B cell (primary cell): ENCODE measurements at regions not wholly inside any gene's neighbourhood (a gene's known extent, or its start where the extent isn't known, plus 50 kb on each side); places are given as distances from the start of the nearest gene placed in this dataset.

Experiments
- ATAC-seq: fragments of 200-7000 bp; cut with Tn5 transposase; one replicate; pipeline ENCODE4 v1.10.0; 2021; ENCODE audit warnings: low read depth, mild to moderate bottlenecking, moderate number of reproducible peaks, moderate library complexity
- CTCF ChIA-PET: fragments of 350-600 bp; sonication (Branson Sonifier 250); formaldehyde crosslinking; loops from one replicate; lab custom pipeline; 2021; ENCODE audit warnings: antibody characterized with exemption, inconsistent platforms; lab: Charles Lee
- POLR2A ChIA-PET: fragments of 350-600 bp; sonication (Branson Sonifier 250); formaldehyde crosslinking; loops from one replicate; lab custom pipeline; 2021; ENCODE audit warnings: antibody characterized with exemption; lab: Charles Lee
- DNase-seq: peaks from one replicate; pipeline ENCODE4 v3.0.0; 2013
- H2AFZ ChIP-seq: 2 replicates; pipeline ENCODE4 v1.6.1; 2012; ENCODE audit warnings: mild to moderate bottlenecking, low read depth, low read length; ENCODE audit not compliant: insufficient read depth, poor library complexity, severe bottlenecking
- H3K27ac ChIP-seq, 2 donors: 1 replicate in 1 of 2; 2 replicates in 1 of 2; pipeline ENCODE4 v1.5.1; 2012 to 2013; ENCODE audit warnings: low read length in 2 of 2, mild to moderate bottlenecking in 2 of 2, moderate library complexity in 1 of 2
- H3K27me3 ChIP-seq, 4 experiments: fragments of 200-600 bp in 1 of 4; sonication (generic) in 1 of 4; replicated peaks in 1 of 4; 1 replicate in 2 of 4; 2 replicates in 2 of 4; pipeline versions ENCODE4 v1.6.1 to v1.7.0; 2013 to 2016; ENCODE audit warnings: low read length in 3 of 4, mild to moderate bottlenecking in 2 of 4, mixed read lengths in 1 of 4, moderate library complexity in 1 of 4; ENCODE audit not compliant: insufficient read depth in 4 of 4, control insufficient read depth in 3 of 4; ENCODE audit errors: control extremely low read depth in 1 of 4
- H3K36me3 ChIP-seq, 2 experiments: replicated peaks in 1 of 2; 1 replicate in 1 of 2; 2 replicates in 1 of 2; pipeline versions ENCODE4 v1.6.1 to v1.7.1; 2013; ENCODE audit warnings: low read length in 1 of 2; ENCODE audit not compliant: insufficient read depth in 2 of 2, control insufficient read depth in 1 of 2; ENCODE audit errors: control extremely low read depth in 1 of 2, extremely low read depth in 1 of 2
- H3K4me1 ChIP-seq, 2 donors: fragments of 200-600 bp in 1 of 2; sonication (generic) in 1 of 2; 1 replicate in 1 of 2; 2 replicates in 1 of 2; pipeline versions ENCODE4 v1.5.1 to v1.6.1; 2013 to 2017; ENCODE audit warnings: low read length in 2 of 2; ENCODE audit not compliant: control insufficient read depth in 2 of 2, insufficient read depth in 2 of 2
- H3K4me2 ChIP-seq: replicated peaks from 2 replicates; pipeline ENCODE3; 2012; ENCODE audit warnings: mild to moderate bottlenecking, low read depth, low read length; ENCODE audit not compliant: poor library complexity, severe bottlenecking
- H3K4me3 ChIP-seq, 5 experiments: fragments of 200-600 bp in 1 of 5; sonication (generic) in 1 of 5; 1 replicate in 3 of 5; 2 replicates in 2 of 5; pipeline versions ENCODE4 v1.5.1 to v1.7.0; 2011 to 2016; ENCODE audit warnings: low read length in 4 of 5, mild to moderate bottlenecking in 4 of 5, low read depth in 2 of 5, control low read depth in 1 of 5, moderate library complexity in 1 of 5; ENCODE audit not compliant: insufficient read depth in 1 of 5; ENCODE audit errors: control extremely low read depth in 1 of 5, extremely low read depth in 1 of 5
- H3K79me2 ChIP-seq: fragments of 200-600 bp; sonication (generic); one replicate; pipeline ENCODE4 v1.6.0; 2016; ENCODE audit warnings: low read length; ENCODE audit not compliant: control insufficient read depth, insufficient read depth
- H3K9ac ChIP-seq: fragments of 200-600 bp; sonication (generic); 2 replicates; pipeline ENCODE4 v1.6.1; 2017; ENCODE audit warnings: mild to moderate bottlenecking, low read length, moderate library complexity
- H3K9me3 ChIP-seq, 3 donors: one replicate each; pipeline versions ENCODE4 v1.6.1 to v1.7.1; 2013; ENCODE audit warnings: low read length in 2 of 3; ENCODE audit not compliant: control insufficient read depth in 2 of 3, insufficient read depth in 1 of 3; ENCODE audit errors: control extremely low read depth in 1 of 3
- H4K20me1 ChIP-seq: 2 replicates; pipeline ENCODE4 v1.6.0; 2012; ENCODE audit warnings: mild to moderate bottlenecking, low read length; ENCODE audit not compliant: insufficient read depth, control insufficient read depth, poor library complexity, severe bottlenecking
- H3K27ac Mint-ChIP-seq: one replicate; pipeline ENCODE4 v1.8.0; 2021; ENCODE audit warnings: mixed read lengths
- H3K27me3 Mint-ChIP-seq: one replicate; pipeline ENCODE4 v1.8.0; 2021; ENCODE audit warnings: mixed read lengths
- H3K4me1 Mint-ChIP-seq: one replicate; pipeline ENCODE4 v1.8.0; 2021; ENCODE audit warnings: mixed read lengths
- H3K4me3 Mint-ChIP-seq: one replicate; pipeline ENCODE4 v1.8.0; 2021; ENCODE audit warnings: mixed read lengths
- H3K9me3 Mint-ChIP-seq: one replicate; pipeline ENCODE4 v1.8.0; 2022; ENCODE audit warnings: mixed read lengths; ENCODE audit not compliant: insufficient read depth
- CTCF ChIP-seq: fragments of 200-600 bp; IDR thresholded peaks from one replicate; pipeline ENCODE4 v1.8.0; 2022; ENCODE audit warnings: antibody characterized with exemption, mild to moderate bottlenecking
- EZH2 ChIP-seq: IDR thresholded peaks from 2 replicates; pipeline ENCODE4 v1.6.1; 2012; ENCODE audit warnings: borderline replicate concordance, low read depth, mild to moderate bottlenecking, moderate library complexity, low read length; ENCODE audit not compliant: insufficient read depth, poor library complexity, severe bottlenecking
- WGBS: methylation state at CpG from one replicate; pipeline ENCODE4 v1.1.5; 2013; ENCODE audit warnings: missing lambda C conversion rate; ENCODE audit not compliant: insufficient coverage; 5-methylcytosine and 5-hydroxymethylcytosine counted together
- intact Hi-C: fragments of 100-400 bp; cut with micrococcal nuclease; formaldehyde crosslinking; loops from one replicate; pipeline ENCODE4 v1.10.0; 2022

- ChIA-PET CTCF (no interaction called here), POLR2A (no interaction called here)
- 63% methylated on average over 1 of the region's 4 CpGs for WGBS
- Histone ChIP-seq H3K27me3 (peaks cover 0 to 3% (median 0%) of the 10 kb centered on the region in 4 experiments), H3K9me3 (no peaks in the 10 kb centered on the region), H3K4me2 (no peak overlapping the region), H3K4me1 (no peaks in the 10 kb centered on the region), H3K36me3 (no peaks in the 10 kb centered on the region), H3K4me3 (no peak overlapping the region), H3K27ac (no peak overlapping the region), H4K20me1 (no peaks in the 10 kb centered on the region), H2AFZ (no peak overlapping the region), H3K9ac (no peak overlapping the region), H3K79me2 (no peaks in the 10 kb centered on the region)
- no peak for ATAC-seq
- no peak for DNase-seq
- intact Hi-C loops, result no loop called here
- H3K27ac Mint-ChIP-seq, result no peak overlapping the region
- TF ChIP-seq CTCF (no peak), EZH2 (no peak)
- peaks cover 3% of the 10 kb centered on the region for H3K9me3 Mint-ChIP-seq
- no peak overlapping the region for H3K4me3 Mint-ChIP-seq
- H3K4me1 Mint-ChIP-seq, result no peaks in the 10 kb centered on the region
- H3K27me3 Mint-ChIP-seq, result peaks cover 25% of the 10 kb centered on the region
These were observed 87.2 kb upstream of the COL1A2 start for GRCh38 chr7:94307399-94308048.

- ChIA-PET POLR2A (no interaction called here), CTCF (no interaction called here)
- H3K4me2 ChIP-seq, result no peak overlapping the region
- H2AFZ ChIP-seq, result no peak overlapping the region
- TF ChIP-seq EZH2 (no peak), CTCF (no peak)
- Mint-ChIP-seq H3K27ac (no peak overlapping the region), H3K9me3 (no peaks in the 10 kb centered on the region), H3K27me3 (peaks cover 18% of the 10 kb centered on the region), H3K4me1 (no peaks in the 10 kb centered on the region), H3K4me3 (no peak overlapping the region)
- 100% methylated on average over 1 of the region's 6 CpGs for WGBS
- H3K4me3 ChIP-seq, result no peak overlapping the region
- no peak overlapping the region for H3K9ac ChIP-seq
- no peak overlapping the region for H3K27ac ChIP-seq
- no peaks in the 10 kb centered on the region for H3K79me2 ChIP-seq
- H3K27me3 ChIP-seq, result peaks cover 0 to 3% (median 0%) of the 10 kb centered on the region in 4 experiments
- no peaks in the 10 kb centered on the region for H3K4me1 ChIP-seq
- H3K36me3 ChIP-seq, result no peaks in the 10 kb centered on the region
- ATAC-seq (no peak), DNase-seq (no peak)
- H3K9me3 ChIP-seq, result no peaks in the 10 kb centered on the region
- intact Hi-C loops, result no loop called here
- H4K20me1 ChIP-seq, result no peaks in the 10 kb centered on the region
These were observed 83.2 kb upstream of the COL1A2 start for GRCh38 chr7:94311515-94311914.
